ENCODE measurements at regions not wholly inside any gene's neighbourhood (a gene's known extent, or its start where the extent isn't known, plus 50 kb on each side); places are given as distances from the start of the nearest gene placed in this dataset.
"Not testable (repeated sequence)": the region's sequence is repeated elsewhere in the genome, so short reads cannot be mapped to it uniquely, and the experiment has no call there.

DNA sequence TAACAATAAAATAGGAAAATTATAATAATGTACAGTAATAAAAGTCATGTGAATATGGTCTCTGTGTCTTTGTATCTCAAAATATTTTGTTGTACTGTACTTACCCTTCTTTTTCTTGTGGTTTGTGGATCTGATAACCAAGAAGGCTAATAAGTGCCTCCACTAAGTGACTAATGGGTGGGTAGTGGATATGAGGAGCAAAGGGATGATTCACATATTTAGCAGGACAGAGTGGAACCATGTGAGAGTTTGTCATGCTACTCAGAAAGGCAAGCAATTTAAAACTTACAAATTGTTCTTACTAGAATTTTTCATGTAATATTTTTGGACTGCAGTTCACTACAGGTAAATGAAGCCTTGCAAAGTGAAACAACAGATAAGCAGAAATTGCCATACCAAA is 1241.2 kb upstream of the CDH2 start:
- DNase-seq (ENCODE audit: low spot score): no peak

DNA sequence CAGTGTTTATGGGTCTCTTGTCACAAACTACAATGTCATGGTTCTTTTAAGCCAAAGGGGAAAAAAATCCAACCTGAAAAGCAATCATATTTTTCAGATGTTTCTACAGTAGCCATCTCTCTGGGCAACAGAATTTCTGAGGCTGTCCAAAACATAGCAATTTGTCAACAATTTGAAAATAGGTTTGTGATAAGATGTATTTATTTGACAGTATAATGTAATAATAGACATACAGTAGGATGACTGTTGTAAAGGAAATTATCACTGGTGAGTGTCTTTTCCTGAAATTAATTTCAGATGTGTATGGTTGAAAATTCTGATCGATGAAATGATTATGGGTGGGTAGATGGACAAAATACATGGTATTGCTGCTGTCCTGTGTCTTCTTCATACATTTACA is 1230.1 kb upstream of the CDH2 start:
- DNase-seq (ENCODE audit: low spot score): no peak

DNA sequence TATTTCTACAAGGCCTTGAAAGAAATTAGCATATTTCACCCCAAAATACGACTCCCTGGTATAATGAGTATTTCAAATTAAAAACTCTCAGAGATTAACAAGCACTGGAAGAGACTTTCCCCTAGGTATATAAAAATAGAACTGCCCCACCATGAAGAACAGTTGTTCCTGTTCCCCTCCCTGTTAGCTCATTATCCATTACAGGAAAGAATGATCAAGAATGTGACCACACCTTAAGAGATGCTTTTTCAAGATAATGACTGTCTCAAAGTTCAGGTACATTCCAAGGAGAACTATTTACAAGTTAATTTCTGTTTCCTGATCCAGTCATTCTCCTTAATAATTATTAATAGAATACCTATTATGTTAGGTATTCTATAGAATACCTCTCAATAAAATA is 1220.6 kb upstream of the CDH2 start:
- DNase-seq (ENCODE audit: low spot score): no peak

DNA sequence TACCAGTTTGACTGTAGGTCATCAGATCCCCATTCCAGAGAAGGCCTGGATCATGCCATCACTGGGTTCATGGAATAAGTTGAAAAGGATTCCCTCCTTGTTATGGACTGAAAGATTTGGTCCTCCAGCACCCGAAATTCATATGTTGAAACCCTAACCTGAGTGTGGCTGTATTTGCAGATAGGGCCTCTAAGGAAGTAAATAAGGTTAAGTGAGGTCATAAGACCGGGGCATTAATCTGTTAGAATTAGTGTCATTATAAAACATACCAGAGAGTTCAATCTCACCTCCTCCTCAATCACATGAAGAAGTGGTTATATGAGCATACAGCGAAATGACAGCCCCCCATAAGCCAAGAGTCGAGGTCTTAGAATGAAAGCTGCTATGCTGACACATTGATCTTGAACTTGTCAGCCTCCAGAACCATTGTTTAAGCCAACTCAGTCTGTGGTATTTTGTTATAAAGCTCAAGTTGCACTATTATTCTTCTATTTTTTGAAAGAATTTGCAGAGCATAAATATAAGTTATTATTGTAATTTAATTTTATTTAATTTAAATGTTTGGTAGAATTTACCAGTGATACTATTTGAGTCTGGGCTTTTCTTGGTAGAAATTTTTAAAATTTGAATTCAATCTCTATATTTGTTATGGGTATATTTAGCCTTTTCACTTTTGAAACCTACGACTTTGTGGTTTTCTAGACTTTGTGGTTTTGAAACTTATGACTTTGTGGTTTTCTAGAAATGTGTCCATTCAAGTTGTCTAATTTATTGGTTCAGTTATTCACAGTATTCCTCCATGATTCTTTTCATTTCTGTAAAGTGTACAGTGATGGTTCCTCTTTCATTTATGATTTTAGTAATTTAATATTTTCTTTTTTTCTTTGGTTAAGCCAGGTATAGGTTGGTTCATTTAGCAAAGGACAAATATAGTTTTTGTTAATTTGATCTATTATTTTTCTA is 1206.7 kb upstream of the CDH2 start:
- DNase-seq (ENCODE audit: low spot score): no peak

DNA sequence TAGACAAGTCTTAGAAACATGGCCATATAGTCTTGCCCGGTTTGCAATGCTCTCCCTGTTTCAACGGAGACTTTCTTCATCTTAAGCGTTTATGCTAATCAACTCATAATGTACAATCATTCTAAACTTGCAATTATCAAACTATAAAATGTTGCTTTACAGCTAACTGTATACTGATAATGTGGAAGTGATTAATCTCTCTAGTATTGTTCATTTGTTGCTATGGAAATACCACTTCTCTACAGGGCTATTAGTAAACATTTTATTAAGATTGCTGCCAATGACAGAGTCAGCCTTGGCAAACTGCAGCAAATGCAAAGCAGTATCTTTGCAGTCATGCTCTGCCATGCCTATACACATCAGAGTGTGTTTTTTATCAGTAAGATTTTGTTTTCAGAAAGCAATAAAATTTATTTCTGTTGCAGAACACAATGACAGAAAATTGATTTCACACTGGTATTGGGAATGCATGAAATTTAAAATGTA is 1201.8 kb upstream of the CDH2 start:
- no peak for DNase-seq (ENCODE audit: low spot score)

DNA sequence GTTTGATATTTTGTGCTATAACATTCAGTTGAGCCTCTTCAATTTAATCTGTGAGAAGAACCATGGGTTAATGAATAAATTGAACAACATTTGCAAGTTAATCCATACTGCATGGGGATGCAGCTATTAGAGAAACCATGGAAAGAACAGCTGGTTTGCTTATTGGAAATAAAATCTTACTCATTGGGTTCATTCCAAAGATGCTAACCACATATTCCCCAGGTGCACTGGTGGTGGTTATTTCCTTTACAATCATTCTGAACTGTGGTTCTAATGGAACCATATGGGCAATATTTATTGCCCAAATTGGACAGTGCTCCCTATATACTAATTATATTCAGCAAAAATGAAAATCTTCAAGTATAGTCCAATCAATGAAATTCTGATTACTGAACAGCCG is 1200.4 kb upstream of the CDH2 start:
- DNase-seq (ENCODE audit: low spot score): no peak

DNA sequence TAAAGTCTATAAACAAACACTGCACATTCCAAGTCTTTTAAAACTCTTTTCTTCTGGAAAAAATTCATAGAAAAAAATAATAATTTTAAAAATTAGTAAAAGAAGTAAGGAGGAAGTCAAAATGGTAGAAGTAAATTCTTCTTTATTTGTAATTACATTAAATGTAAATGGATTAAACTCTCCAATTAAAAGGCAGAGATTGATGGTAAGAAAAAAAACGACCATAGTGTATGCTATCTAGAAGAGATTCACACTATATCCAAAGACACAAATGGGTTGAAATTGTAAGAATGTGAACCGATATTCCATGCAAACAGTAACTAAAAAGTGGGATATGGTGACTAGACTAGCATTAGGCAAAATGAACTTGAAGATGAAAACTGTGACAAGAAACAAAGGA is 1196.1 kb upstream of the CDH2 start:
- no peak for DNase-seq (ENCODE audit: low spot score)

DNA sequence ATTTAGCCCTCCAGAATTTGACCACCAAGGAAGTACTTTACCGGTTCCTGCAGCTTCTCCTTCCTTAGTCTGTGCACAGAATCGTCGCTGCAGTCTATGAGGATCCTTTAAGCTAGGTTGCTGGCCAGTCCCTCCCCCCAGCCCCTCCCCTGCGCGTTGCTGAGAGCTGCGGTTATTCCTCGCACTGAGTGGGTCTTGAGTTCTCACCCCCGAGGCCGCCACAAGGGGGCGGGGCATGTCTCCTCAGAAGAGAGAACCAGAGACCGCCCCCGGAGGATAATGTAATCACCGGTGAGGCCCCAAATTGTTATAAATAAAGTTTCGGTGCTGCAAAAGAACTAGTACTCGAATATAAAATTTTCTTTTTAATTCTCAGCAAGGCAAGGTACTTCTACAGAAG is 1184.9 kb upstream of the CDH2 start:
- no peak for DNase-seq (ENCODE audit: low spot score)

DNA sequence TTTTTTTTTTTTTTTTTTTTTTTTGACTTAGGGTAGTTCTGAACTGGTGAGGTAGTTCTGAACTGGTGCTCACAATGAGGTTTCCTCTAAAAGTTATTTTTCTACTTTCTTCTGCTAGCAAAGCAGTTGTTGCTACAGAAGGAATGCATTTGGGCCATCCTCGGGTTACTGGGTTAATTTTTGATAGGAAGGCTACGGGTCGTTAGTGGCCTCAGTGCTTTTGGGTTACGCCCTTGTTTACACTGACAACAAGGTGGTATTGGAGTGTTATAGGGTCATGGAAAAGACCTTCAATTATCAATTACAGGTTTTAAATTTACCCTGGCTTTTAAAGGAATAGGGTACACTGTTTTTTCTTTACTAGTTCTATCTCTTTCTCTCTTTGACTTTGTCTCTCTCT is 1183.7 kb upstream of the CDH2 start:
- not testable (repeated sequence) for DNase-seq (ENCODE audit: low spot score)

DNA sequence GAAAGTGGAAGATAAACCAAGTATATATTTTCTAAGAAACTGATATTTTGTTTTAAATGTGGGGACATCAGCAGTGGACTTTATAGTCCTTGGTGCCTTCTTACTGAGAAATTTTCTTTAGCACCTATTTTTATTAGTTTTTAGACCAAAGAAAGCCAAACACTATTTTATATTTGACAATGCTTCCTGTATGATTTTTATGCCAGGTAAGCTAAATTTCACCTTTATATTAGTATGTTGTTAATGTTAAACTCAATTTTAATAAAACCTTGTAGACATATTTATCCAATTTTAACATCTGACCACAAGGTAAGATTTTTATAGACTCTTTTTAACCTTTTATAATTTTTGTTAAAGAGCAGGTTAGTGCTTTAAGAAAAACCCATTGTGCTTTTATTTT is 1182.3 kb upstream of the CDH2 start:
- not testable (repeated sequence) for DNase-seq (ENCODE audit: low spot score)

DNA sequence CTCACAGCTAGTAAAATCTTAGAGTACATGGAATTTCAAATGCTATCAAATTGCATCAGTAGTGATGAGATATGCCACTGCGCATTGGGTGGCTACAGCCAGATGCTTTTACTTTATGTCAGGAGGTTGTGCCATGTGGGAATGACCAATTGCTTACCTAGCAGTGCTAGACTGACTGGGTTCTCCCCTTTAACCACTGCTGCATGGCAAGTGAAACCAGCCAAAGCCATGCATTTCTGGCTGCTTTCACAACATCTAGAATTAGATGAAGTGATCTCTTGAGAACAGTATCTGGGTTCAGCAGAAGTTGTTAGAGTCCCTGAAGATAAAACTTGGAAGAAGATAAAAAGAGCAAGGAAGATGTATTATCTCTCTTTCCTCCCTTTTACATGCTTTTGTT is 1174.2 kb upstream of the CDH2 start:
- no peak for DNase-seq (ENCODE audit: low spot score)

DNA sequence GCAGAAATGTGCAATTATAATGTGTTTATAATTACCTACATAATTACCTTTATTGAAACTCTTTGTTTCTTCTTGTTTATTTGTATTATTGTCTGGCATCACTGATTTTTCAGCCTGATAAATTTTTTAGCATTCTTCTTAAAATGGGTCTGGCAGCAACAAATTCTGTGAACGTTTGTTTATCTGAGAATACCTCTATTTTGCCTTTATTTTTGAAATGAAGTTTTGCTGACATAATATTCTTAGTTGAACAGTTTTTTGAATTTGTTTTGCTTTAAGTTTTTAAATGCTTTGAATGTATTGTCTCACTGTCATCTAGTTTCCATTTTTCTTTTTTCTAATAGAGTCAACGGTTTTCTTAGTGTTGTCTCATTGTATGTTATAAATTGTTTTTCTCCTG is 1152.0 kb upstream of the CDH2 start:
- no peak for DNase-seq (ENCODE audit: low spot score)

DNA sequence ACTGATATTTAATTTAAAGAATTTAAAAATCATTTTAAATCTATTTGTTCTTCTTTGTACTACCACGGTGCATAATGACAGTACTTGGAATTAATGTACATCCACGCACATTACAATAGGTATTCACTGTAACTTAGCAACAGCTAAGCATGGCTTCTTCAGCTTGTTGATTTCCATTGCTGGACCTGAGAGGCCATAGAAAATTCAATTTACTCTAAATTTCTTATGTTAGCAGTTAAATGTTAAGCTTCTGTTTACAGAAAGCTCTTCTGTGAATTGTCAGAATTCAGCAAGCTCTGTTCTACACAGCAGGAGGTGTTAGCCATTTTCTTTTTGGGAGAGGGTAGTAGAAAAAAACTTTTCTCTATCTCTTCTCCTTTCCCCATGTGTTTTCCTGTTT is 1149.3 kb upstream of the CDH2 start:
- no peak for DNase-seq (ENCODE audit: low spot score)

DNA sequence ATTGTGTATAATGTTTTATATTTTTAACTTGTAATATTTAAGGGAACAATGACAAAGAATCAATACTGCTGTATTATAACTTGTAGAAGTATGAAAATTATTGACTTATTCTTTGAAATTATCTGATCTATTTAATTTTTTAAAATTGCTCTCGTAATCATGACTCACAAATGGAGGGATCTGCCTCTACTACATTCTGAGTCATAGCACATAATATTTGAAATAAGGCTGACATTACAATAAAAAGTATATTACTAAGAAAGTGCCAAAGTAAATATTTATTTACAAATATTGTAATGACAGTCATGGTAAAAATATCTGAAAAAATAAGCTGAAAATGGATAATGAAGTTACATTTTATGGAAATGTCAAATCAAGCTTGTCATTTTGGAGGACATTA is 1144.6 kb upstream of the CDH2 start:
- DNase-seq (ENCODE audit: low spot score): no peak

DNA sequence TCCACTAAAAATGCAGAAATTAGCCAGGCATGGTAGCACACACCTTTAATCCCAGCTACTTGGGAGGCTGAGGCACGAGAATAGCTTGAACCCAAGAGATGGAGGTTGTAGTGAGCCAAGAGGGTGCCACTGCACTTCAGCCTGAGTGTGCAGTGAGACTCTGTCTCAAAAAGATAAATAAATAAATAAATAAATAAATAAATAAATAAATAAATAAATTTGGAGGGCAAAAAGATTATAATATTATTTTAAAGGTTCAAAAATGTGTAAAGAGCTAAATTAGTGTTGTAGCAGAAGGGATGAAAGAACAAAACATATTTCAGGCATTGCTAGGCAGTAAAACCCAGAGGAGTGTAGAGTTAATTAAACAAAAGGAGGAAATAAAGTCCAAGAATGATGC is 1136.4 kb upstream of the CDH2 start:
- no peak for DNase-seq (ENCODE audit: low spot score)

DNA sequence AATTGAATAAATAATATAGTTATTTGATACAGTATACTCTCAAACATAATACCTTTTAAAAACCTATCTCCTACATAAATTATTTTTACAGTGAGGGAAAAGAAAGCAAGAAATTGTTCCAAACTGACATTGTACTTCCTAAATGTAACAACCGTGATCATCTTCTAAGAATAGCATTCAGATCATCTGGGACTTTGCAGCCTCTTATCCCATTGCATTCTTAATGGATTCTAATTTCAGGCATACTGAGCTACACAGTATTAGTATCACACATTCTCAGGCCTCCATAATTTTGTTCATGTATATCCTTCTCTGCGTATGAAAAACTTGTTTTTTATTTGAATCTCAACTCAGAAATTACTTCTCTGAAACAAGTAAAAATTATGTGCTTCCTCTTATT is 1134.7 kb upstream of the CDH2 start:
- no peak for DNase-seq (ENCODE audit: low spot score)

DNA sequence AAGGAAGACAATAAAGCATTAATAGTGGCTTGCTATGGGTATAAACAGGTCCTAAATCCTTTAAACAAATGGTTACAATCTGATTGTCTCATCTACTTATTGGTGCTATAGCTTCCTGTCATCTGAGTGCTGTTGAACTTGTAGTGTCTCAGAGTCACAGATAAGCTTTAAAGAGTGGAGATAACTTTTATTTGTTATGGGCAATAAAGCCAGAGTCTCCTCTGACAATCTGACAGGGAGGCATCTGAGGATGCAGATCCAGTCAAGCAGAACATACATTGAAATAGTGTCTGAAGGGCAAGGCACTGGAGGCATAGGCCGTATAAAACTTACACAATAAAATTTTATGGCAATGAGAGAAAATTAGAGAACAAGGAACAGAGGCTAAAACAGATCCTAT is 1132.4 kb upstream of the CDH2 start:
- no peak for DNase-seq (ENCODE audit: low spot score)

DNA sequence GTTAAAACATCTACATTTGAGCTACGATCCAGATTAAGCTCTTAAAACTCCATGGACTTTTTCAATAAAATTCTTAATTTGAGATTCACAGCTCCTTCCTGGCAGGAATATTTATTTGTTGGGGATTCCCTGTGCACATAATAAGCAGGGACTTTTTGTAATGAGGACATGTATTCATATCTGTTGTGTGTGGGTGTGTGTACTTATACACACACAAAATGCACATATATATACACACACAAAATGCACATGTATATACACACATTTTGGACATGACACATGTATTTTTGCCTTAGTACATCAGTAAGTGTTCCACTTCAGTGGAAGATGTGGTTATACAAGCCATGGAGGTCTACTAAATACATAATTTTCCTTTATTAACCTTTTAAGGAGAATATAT is 1131.1 kb upstream of the CDH2 start:
- no peak for DNase-seq (ENCODE audit: low spot score)

DNA sequence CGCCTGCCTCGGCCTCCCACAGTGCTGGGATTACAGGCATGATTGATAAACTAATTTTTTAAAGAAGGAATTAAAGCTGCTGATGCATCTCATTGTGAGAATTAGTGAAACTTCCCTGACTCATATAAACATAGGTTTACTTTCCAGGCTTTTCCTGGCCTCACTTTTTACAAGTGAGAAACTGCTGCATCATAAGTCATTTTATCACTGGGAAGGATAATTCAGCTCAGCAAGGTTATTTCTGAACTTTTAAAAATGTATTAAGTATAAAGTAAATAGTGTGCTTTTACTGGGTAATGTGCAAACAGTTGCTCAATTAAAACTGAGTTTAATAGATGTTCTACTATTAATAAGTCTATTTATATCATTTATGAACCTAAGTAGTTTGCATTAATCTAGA is 1130.3 kb upstream of the CDH2 start:
- DNase-seq (ENCODE audit: low spot score): no peak

DNA sequence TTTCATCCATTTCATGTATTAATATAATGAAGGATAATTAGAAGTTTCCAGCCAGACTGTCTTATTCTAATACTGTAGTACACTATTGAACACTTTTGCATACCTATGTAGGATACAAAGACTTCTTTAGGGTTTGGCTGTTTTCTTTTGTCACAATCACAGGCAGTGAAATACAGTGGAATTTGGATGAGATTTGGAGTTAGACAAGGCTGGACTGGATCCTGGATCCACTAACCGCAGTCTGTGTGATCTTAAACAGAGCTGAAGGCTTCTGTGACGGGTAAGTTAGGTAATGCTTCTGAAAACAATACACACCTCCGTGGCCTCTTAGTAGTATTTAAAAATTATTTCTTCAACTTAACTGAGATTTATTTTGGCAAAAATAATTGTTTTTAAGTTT is 1128.6 kb upstream of the CDH2 start:
- no peak for DNase-seq (ENCODE audit: low spot score)

DNA sequence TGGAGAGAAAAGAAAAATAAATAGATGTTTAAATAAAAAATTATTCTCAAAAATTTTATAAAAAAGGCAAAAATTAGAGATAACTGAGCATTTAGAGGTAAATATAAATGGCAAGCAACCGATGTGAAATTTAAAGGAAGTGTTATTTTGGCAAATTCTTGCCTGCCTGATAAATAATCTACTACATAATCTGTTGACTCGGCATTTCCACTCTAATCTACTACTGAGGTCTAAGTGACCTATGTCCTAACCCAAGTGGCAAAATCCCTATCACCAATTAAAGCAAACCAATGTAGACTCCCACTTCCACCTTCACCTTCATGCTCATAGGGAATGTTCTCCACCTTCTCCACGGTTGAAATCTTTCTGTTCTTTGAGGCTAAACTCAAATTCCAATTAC is 1124.1 kb upstream of the CDH2 start:
- no peak for DNase-seq (ENCODE audit: low spot score)

DNA sequence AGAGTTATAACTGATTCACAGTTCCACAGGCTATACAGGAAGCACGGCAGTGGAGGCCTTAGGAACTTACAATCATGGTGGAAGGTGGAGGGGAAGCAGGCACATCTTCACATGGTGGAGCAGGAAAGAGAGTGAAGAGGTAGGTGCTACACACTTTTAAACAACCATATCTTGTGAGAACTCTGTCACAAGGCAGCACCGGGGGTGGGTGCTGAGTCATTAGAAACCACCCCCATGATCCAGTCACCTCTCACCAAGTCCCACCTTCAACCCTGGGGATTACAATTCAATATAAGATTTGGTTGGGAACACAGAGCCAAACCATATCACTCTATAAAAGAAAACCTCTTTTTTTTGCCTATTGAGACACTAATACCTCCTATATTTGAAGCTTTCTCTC is 1108.5 kb upstream of the CDH2 start:
- DNase-seq (ENCODE audit: low spot score): no peak

DNA sequence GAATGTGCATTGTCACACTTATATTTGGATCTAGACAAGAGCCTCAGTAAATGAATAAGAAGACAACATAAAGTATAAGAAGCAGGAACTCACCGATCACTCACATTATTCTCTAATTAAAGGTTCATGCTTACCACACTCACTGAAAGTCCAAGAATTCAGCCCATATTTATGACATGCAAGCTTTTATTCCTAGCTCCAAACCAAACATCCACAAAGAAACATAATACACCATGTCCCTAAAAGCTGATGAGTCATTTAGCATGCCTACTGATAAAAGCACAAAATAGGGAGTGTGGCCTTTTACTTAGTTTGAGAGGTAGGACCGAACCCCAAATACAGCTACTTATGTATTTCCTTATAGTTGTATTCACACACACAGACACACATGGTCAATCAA is 1094.6 kb upstream of the CDH2 start:
- no peak for DNase-seq (ENCODE audit: low spot score)
